Neuron (in vitro differentiated cells): ENCODE measurements at regions not wholly inside any gene's neighbourhood (a gene's known extent, or its start where the extent isn't known, plus 50 kb on each side); places are given as distances from the start of the nearest gene placed in this dataset.
"Not testable (repeated sequence)": the region's sequence is repeated elsewhere in the genome, so short reads cannot be mapped to it uniquely, and the experiment has no call there.

Source experiments
- H2AFZ ChIP-seq: one replicate; pipeline ENCODE4 v1.6.1; 2013; ENCODE audit warnings: low read depth, mild to moderate bottlenecking, inconsistent platforms, low read length, moderate library complexity
- H3K27me3 ChIP-seq: one replicate; pipeline ENCODE4 v1.6.1; 2013; ENCODE audit warnings: low read length; ENCODE audit not compliant: insufficient read depth
- H3K36me3 ChIP-seq: one replicate; pipeline ENCODE4 v1.6.1; 2013; ENCODE audit warnings: low read length; ENCODE audit not compliant: insufficient read depth
- H3K4me1 ChIP-seq: one replicate; pipeline ENCODE4 v1.6.1; 2013; ENCODE audit warnings: low read length; ENCODE audit not compliant: insufficient read depth
- H3K4me3 ChIP-seq: 2 replicates; pipeline ENCODE4 v1.5.1; 2013; ENCODE audit warnings: mild to moderate bottlenecking, low read length, moderate library complexity
- H3K9me3 ChIP-seq: one replicate; pipeline ENCODE4 v1.6.1; 2013; ENCODE audit warnings: low read length

- Histone ChIP-seq H3K4me3 (no peak overlapping the region), H3K4me1 (no peaks in the 10 kb centered on the region), H3K36me3 (no peaks in the 10 kb centered on the region), H2AFZ (no peak overlapping the region), H3K27me3 (no peaks in the 10 kb centered on the region), H3K9me3 (peaks cover 4% of the 10 kb centered on the region)
Observed at GRCh38 chr7:131637859-131638258, 81.4 kb upstream of the PODXL start.

- Histone ChIP-seq H3K27me3 (no peaks in the 10 kb centered on the region), H2AFZ (no peak overlapping the region), H3K36me3 (no peaks in the 10 kb centered on the region), H3K9me3 (peaks cover 4% of the 10 kb centered on the region), H3K4me1 (no peaks in the 10 kb centered on the region), H3K4me3 (no peak overlapping the region)
Observed at GRCh38 chr7:131636092-131636491, 79.7 kb upstream of the PODXL start.

GRCh38 chr7:131634197-131634596 lies 77.8 kb upstream of the PODXL start:
- H3K4me3 ChIP-seq, H3K36me3 ChIP-seq, H2AFZ ChIP-seq, H3K4me1 ChIP-seq, H3K9me3 ChIP-seq, H3K27me3 ChIP-seq: not testable (repeated sequence)

DNA sequence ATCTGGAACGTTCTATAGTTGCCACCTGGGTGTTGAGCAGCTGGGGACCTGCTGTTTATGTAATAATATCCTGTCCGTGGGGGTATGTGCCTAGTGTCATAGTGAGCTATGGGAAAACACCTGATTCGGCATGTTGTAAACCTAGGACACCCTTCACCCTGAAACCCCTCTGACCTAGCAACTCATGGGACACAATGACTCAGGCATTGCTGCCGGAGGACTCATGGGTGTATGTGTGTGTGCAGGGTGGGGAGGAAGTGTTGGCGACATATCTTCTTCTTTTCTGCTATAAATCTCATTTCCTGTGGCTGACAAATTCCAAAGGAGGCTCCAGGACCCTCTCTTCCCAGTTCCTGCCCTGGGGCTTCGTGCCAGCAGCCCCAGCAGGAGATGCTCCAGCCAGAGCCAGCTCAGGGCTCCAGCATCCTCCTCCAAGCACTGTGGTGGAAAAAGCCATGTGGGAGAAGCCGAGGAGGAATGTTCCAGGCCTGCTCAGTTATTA lies 77.0 kb upstream of the PODXL start:
- H3K4me1 ChIP-seq: no peaks in the 10 kb centered on the region
- H2AFZ ChIP-seq: no peak overlapping the region
- H3K4me3 ChIP-seq: no peak overlapping the region
- no peaks in the 10 kb centered on the region for H3K36me3 ChIP-seq
- H3K27me3 ChIP-seq: no peaks in the 10 kb centered on the region
- H3K9me3 ChIP-seq: peaks cover 2% of the 10 kb centered on the region

DNA sequence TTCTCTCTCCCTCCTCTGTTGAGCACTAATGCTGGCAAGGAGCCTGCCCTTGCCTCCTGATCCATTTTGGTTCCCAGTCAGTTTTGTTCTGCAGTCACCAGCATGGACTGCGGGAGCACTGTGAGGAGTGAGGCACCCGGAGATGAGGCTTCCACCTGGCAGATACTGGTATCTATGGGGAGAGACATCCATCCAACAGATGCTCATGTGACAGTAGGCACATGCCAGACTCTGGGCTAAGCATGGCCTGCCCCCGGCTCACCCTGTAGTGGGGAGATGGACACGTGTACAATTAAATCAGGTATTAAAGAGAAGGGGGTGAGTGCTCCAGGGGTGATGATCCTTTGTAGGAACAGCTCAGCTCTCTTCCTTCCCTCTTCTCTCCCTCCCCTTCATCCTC lies 74.0 kb upstream of the PODXL start:
- Histone ChIP-seq H3K27me3 (no peaks in the 10 kb centered on the region), H3K9me3 (no peaks in the 10 kb centered on the region), H2AFZ (no peak overlapping the region), H3K4me1 (peaks cover 17% of the 10 kb centered on the region), H3K4me3 (no peak overlapping the region), H3K36me3 (no peaks in the 10 kb centered on the region)

GRCh38 chr7:131629217-131629882 lies 72.9 kb upstream of the PODXL start:
- H3K4me3 ChIP-seq: no peak overlapping the region
- no peaks in the 10 kb centered on the region for H3K36me3 ChIP-seq
- peaks cover 18% of the 10 kb centered on the region for H3K4me1 ChIP-seq
- H3K27me3 ChIP-seq: no peaks in the 10 kb centered on the region
- H3K9me3 ChIP-seq: no peaks in the 10 kb centered on the region
- no peak overlapping the region for H2AFZ ChIP-seq

DNA sequence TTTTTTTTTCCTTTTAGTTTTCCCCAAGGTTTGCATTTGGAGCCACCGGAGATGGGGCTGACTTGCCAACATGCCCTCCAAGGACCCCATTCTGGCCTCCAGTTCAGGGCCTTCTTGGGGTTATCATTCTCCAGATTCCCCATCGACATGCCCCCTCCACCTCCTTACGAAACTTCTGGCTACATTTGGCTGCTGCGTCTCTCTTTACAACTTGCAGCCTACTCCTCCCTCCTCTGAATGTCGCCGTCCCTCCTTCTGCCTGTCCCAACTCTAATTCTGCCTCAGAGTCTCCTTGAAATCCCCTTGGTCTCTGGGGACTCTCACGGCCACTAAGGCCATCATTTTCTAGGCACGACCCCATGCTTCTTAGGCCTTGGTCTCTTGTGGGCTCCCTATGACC lies 72.2 kb upstream of the PODXL start:
- H3K9me3 ChIP-seq: no peaks in the 10 kb centered on the region
- no peak overlapping the region for H2AFZ ChIP-seq
- no peak overlapping the region for H3K4me3 ChIP-seq
- H3K27me3 ChIP-seq: no peaks in the 10 kb centered on the region
- no peaks in the 10 kb centered on the region for H3K36me3 ChIP-seq
- H3K4me1 ChIP-seq: peaks cover 18% of the 10 kb centered on the region

GRCh38 chr7:131627735-131628190 lies 71.3 kb upstream of the PODXL start:
- Histone ChIP-seq H3K4me1 (peaks cover 18% of the 10 kb centered on the region), H3K4me3 (no peak overlapping the region), H2AFZ (no peak overlapping the region), H3K36me3 (no peaks in the 10 kb centered on the region), H3K27me3 (no peaks in the 10 kb centered on the region), H3K9me3 (no peaks in the 10 kb centered on the region)

GRCh38 chr7:131626643-131627042 lies 70.2 kb upstream of the PODXL start:
- H3K27me3 ChIP-seq: no peaks in the 10 kb centered on the region
- no peaks in the 10 kb centered on the region for H3K36me3 ChIP-seq
- H3K4me3 ChIP-seq: no peak overlapping the region
- peak overlapping the region; percentile 21 for H2AFZ ChIP-seq
- no peaks in the 10 kb centered on the region for H3K9me3 ChIP-seq
- H3K4me1 ChIP-seq: peaks cover 18% of the 10 kb centered on the region

DNA sequence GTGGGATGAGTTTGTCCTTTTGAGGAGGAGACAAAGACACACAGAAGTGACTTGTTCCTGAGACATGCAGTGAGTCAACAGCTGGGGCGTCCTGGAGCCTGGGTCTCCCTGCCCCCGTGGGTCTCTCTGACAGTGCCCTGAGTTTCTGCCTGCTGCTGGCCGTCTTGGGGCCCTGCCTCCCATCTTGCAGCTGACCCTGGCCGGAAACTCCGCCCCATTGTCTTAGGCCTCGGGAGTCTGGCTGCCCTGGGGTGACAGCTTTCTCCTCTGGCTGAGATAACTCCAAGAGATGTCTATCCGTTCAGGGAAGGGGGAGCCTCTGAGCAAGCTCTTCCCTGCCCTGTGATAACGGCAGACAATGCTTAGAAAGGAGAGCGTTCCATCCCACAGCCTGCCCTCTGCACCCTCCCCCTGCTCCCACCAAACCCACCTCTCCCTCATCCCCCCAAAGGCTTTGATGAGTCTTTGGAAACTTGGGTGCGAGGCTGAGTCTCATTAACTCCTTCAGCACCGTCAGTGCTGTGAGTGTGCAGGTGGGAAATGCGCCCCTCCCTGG lies 69.5 kb upstream of the PODXL start:
- no peaks in the 10 kb centered on the region for H3K27me3 ChIP-seq
- no peak overlapping the region for H3K4me3 ChIP-seq
- H3K4me1 ChIP-seq: peaks cover 18% of the 10 kb centered on the region
- H3K9me3 ChIP-seq: no peaks in the 10 kb centered on the region
- no peaks in the 10 kb centered on the region for H3K36me3 ChIP-seq
- peak overlapping the region; percentile 21 for H2AFZ ChIP-seq

DNA sequence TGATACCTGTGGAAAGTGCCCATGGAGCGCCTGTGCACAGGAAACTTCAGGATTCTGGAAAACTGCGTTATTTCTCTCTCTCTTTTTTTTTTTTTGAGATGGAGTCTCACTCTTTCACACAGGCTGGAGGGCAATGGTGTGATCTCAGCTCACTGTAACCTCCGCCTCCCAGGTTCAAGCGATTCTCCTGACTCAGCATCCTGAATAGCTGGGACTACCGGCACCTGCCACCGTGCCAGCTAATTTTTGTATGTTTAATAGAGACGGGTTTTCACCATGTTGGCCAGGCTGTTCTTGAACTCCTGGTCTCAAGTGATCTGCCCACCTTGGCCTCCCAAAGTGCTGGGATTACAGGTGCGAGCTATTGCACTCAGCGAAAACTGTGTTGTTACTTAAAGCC lies 68.9 kb upstream of the PODXL start:
- H3K9me3 ChIP-seq, H3K4me3 ChIP-seq, H3K27me3 ChIP-seq, H3K36me3 ChIP-seq: not testable (repeated sequence)
- Histone ChIP-seq H3K4me1 (peaks cover 18% of the 10 kb centered on the region), H2AFZ (peak overlapping the region; percentile 21)

- H3K4me1 ChIP-seq: peaks cover 23% of the 10 kb centered on the region
- H2AFZ ChIP-seq: no peak overlapping the region
- H3K4me3 ChIP-seq: no peak overlapping the region
- no peaks in the 10 kb centered on the region for H3K9me3 ChIP-seq
- no peaks in the 10 kb centered on the region for H3K36me3 ChIP-seq
- no peaks in the 10 kb centered on the region for H3K27me3 ChIP-seq
Observed at GRCh38 chr7:131624536-131624935, 68.1 kb upstream of the PODXL start.

- Histone ChIP-seq H3K27me3 (no peaks in the 10 kb centered on the region), H3K4me3 (no peak overlapping the region), H3K36me3 (no peaks in the 10 kb centered on the region), H3K4me1 (peaks cover 23% of the 10 kb centered on the region), H2AFZ (no peak overlapping the region), H3K9me3 (no peaks in the 10 kb centered on the region)
Observed at GRCh38 chr7:131623154-131623553, 66.7 kb upstream of the PODXL start.

DNA sequence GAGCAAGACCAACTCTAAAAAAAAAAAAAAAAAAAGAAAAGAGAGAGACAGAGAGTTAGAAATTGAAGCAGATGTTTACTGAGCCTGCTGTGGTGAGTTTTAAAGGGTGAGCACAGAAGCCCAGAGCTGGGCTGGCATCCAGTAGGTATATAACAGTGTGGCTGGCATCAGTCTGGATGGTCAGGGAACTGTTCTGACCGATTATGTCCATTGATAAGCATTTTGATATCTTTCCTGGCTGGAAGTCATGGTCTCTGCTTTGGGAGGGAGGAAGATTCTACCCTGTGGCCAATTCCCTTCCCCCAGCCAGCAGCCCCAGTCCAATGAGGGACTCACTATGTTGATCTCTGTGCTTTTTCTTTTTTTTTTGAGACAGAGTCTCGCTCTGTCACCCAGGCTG lies 65.2 kb upstream of the PODXL start:
- H3K4me1 ChIP-seq: peaks cover 19% of the 10 kb centered on the region
- H3K27me3 ChIP-seq: no peaks in the 10 kb centered on the region
- no peaks in the 10 kb centered on the region for H3K36me3 ChIP-seq
- H3K4me3 ChIP-seq: no peak overlapping the region
- no peak overlapping the region for H2AFZ ChIP-seq
- H3K9me3 ChIP-seq: no peaks in the 10 kb centered on the region
